Cardiac muscle cell (in vitro differentiated cells and primary cell): ENCODE measurements at regions not wholly inside any gene's neighbourhood (a gene's known extent, or its start where the extent isn't known, plus 50 kb on each side); places are given as distances from the start of the nearest gene placed in this dataset.

Experiments used
- DNase-seq, 2 donors: peaks; one replicate each; pipeline versions ENCODE4 v3.0.0 to v3.0.0-alpha.2; 2010 to 2017; ENCODE audit warnings: low read depth in 1 of 2, low spot score in 1 of 2
- H3K27ac ChIP-seq: fragments of 200-600 bp; sonication (generic); 2 replicates; pipeline ENCODE4 v1.5.1; 2016
- H3K27me3 ChIP-seq: fragments of 200-600 bp; sonication (generic); 2 replicates; pipeline ENCODE4 v1.6.0; 2016; ENCODE audit warnings: control low read depth
- H3K36me3 ChIP-seq: fragments of 200-600 bp; sonication (generic); 2 replicates; pipeline ENCODE4 v1.5.1; 2016; ENCODE audit warnings: control low read depth
- H3K4me1 ChIP-seq: fragments of 200-600 bp; sonication (generic); 2 replicates; pipeline ENCODE4 v1.8.1; 2017; ENCODE audit warnings: low read depth, mild to moderate bottlenecking, mixed run types
- H3K4me3 ChIP-seq: fragments of 200-600 bp; sonication (generic); 2 replicates; pipeline ENCODE4 v1.5.1; 2016; ENCODE audit warnings: mild to moderate bottlenecking
- H3K9me3 ChIP-seq: fragments of 200-600 bp; sonication (generic); 2 replicates; pipeline ENCODE4 v1.5.1; 2017; ENCODE audit warnings: low read depth, mild to moderate bottlenecking, control low read depth
- TF ChIP-seq, protein P1 (sequence below): IDR thresholded peaks from 2 replicates; pipeline ENCODE4 v1.5.1; 2012; ENCODE audit warnings: low read depth, mild to moderate bottlenecking, low read length

- Histone ChIP-seq H3K4me3 (no peak overlapping the region), H3K27me3 (no peaks in the 10 kb centered on the region), H3K9me3 (no peaks in the 10 kb centered on the region), H3K36me3 (no peaks in the 10 kb centered on the region), H3K4me1 (no peaks in the 10 kb centered on the region), H3K27ac (no peak overlapping the region)
- TF ChIP-seq, protein P1, sequence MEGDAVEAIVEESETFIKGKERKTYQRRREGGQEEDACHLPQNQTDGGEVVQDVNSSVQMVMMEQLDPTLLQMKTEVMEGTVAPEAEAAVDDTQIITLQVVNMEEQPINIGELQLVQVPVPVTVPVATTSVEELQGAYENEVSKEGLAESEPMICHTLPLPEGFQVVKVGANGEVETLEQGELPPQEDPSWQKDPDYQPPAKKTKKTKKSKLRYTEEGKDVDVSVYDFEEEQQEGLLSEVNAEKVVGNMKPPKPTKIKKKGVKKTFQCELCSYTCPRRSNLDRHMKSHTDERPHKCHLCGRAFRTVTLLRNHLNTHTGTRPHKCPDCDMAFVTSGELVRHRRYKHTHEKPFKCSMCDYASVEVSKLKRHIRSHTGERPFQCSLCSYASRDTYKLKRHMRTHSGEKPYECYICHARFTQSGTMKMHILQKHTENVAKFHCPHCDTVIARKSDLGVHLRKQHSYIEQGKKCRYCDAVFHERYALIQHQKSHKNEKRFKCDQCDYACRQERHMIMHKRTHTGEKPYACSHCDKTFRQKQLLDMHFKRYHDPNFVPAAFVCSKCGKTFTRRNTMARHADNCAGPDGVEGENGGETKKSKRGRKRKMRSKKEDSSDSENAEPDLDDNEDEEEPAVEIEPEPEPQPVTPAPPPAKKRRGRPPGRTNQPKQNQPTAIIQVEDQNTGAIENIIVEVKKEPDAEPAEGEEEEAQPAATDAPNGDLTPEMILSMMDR, result no peak
- no peak for DNase-seq
These were observed 483.8 kb upstream of the GRIA1 start for GRCh38 chr5:153006681-153007080.

- Histone ChIP-seq H3K9me3 (no peaks in the 10 kb centered on the region), H3K27ac (no peak overlapping the region), H3K36me3 (no peaks in the 10 kb centered on the region), H3K27me3 (no peaks in the 10 kb centered on the region), H3K4me1 (no peaks in the 10 kb centered on the region), H3K4me3 (no peak overlapping the region)
- TF ChIP-seq, protein P1, result no peak
- no peak for DNase-seq
These were observed 476.3 kb upstream of the GRIA1 start for GRCh38 chr5:153014194-153014593.

- H3K36me3 ChIP-seq, result no peaks in the 10 kb centered on the region
- DNase-seq, result no peak
- no peaks in the 10 kb centered on the region for H3K4me1 ChIP-seq
- H3K9me3 ChIP-seq, result no peaks in the 10 kb centered on the region
- H3K27ac ChIP-seq, result no peak overlapping the region
- no peak overlapping the region for H3K4me3 ChIP-seq
- no peaks in the 10 kb centered on the region for H3K27me3 ChIP-seq
- TF ChIP-seq, protein P1, result no peak
These were observed 472.3 kb upstream of the GRIA1 start for GRCh38 chr5:153018121-153018520.

DNA sequence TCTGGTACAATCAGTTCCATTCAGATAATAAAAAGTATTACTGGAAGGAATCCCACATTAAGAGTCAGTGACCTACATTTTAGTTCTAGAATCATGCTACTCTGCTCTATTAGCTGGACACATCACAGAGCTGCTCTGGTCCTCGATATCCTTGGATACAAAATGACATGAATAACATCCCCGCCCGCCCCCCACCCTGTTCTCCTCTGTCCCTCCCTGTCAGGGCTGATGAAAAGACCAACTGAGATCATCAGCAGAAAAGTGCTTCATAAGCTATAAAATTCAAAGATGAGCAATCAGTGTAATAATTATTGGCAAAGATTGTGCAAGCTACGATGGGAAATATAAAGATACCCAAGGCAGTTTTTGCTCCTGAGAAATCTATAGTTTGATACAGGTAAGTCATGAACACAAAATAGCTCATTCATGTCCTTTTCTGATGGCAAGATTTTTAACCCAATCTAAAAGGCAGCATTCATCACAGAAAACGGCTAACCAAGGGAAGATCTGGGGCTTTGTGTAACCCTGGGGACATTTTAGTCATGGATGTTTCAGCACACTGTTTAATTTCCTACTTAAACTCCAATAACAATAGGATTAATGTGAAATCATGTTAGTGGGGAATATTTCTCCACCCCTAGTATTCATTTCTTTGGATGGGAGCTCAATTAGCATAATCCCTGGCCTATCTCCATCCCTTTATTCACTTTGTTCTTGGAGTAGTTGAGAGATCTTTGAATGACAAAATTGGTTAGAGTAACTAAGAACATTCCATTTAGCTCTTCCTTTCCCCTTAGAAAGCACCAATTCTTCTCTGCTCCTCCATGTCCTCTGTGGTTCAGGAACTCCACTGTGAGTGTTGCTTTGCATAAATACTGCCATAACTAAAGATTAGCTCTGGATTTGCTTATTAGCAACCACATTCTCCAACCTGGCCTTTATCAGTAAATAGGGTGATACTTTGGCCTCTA is 459.4 kb upstream of the GRIA1 start:
- no peak overlapping the region for H3K27ac ChIP-seq

GRCh38 chr5:153039501-153039900 is 451.0 kb upstream of the GRIA1 start:
- H3K27ac ChIP-seq, result no peak overlapping the region
- H3K36me3 ChIP-seq, result no peaks in the 10 kb centered on the region
- no peaks in the 10 kb centered on the region for H3K27me3 ChIP-seq
- H3K9me3 ChIP-seq, result no peaks in the 10 kb centered on the region
- no peak overlapping the region for H3K4me3 ChIP-seq
- no peak for DNase-seq
- TF ChIP-seq, protein P1, result no peak
- peaks cover 2% of the 10 kb centered on the region for H3K4me1 ChIP-seq

More for the DNA sequence above, 459.4 kb upstream of the GRIA1 start:
- Histone ChIP-seq H3K4me3 (no peak overlapping the region), H3K4me1 (no peaks in the 10 kb centered on the region), H3K36me3 (no peaks in the 10 kb centered on the region), H3K9me3 (no peaks in the 10 kb centered on the region), H3K27me3 (no peaks in the 10 kb centered on the region)
- TF ChIP-seq, protein P1, result no peak
- DNase-seq, result no peak
